ENCODE measurements at regions not wholly inside any gene's neighbourhood (a gene's known extent, or its start where the extent isn't known, plus 50 kb on each side); places are given as distances from the start of the nearest gene placed in this dataset.

DNA sequence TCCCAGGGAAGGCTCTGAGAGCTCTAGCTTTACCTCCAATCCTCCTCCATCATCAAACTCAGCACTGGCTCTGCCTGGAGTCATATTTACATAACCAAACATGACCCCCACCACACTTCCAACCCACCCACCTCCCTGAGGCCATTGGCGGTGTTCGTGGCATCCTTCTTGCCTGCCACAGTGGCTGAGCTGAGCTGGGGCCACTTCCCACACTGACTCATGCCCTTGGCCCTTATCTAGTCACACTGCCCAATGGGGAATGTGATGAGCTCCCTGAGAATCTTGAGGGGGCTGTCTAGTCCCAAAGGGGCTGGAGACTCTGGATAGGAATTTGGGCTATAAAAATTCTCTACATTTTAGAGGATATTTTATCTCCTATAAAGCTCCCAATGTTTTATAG is 230.9 kb upstream of the IRF2BP2 start (continued):
- TF ChIP-seq SRF (IDR thresholded peaks at IDR 0.05; ENCODE audit: low read depth) (no peak), YY1 (IDR thresholded peaks at IDR 0.05; ENCODE audit: extremely low read depth, insufficient replicate concordance, low read depth, low read length) (no peak)

DNA sequence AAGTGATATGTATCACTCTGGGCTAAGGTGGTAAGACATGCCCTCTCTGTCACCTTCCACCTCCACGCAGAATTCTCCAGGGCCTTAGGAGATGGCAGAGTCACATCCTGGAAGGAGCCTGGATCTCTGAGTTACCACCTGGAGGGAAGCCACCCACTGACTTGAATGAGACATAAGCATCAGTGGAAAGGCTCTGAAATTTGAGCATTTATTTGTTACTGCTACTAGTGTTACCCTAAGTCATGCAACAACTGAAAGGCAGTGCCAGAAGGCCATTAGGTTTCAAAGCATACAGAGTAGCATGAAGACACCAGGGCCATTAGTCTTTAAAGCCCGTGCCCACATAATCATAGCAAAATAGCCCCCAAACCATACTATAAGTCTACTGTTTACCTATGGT is 230.3 kb upstream of the IRF2BP2 start:
- Histone ChIP-seq H3K27ac (ENCODE audit: low read depth, low read length) (no peak overlapping the region), H3K9ac (ENCODE audit: low read length) (no peak overlapping the region), H3K36me3 (ENCODE audit: control insufficient read depth in 1 of 2, insufficient read depth in 2 of 2, low read length in 2 of 2) (no peaks in the 10 kb centered on the region), H3K9me3 (ENCODE audit: control insufficient read depth in 1 of 2, insufficient read depth in 1 of 2, low read depth in 1 of 2, low read length in 2 of 2) (no peaks in the 10 kb centered on the region), H3K4me2 (ENCODE audit: low read length) (no peak overlapping the region), H3K9me2 (ENCODE audit: insufficient read depth) (no peaks in the 10 kb centered on the region), H3K27me3 (ENCODE audit: insufficient read depth, low read length) (peaks cover 4% of the 10 kb centered on the region; the same call in 1 of the 2 replicates), H3K4me1 (ENCODE audit: control insufficient read depth in 1 of 2, insufficient read depth in 2 of 2, low read length in 2 of 2) (peaks cover 0 to 13% of the 10 kb centered on the region in 2 experiments; a peak in 2 of 4 replicates), H3K79me2 (ENCODE audit: insufficient read depth, low read length) (no peaks in the 10 kb centered on the region), H2AFZ (ENCODE audit: low read depth, low read length, poor library complexity, severe bottlenecking) (no peak overlapping the region), H4K20me1 (ENCODE audit: insufficient read depth) (no peaks in the 10 kb centered on the region), H3K4me3 (replicated peaks in 1 of 2; ENCODE audit: low read depth in 1 of 2, low read length in 2 of 2) (no peak overlapping the region)
- ATAC-seq (no peak), DNase-seq (ENCODE audit: low read depth, low spot score) (no peak)
- ChIA-PET CTCF (no interaction called here), POLR2A (no interaction called here), RAD21 (ENCODE audit: low non-redundant PET in 1 of 2, low total read pairs in 2 of 2, uncharacterized antibody in 2 of 2, unreplicated experiment in 2 of 2) (no interaction called here)
- intact Hi-C loops (cut with micrococcal nuclease), result no loop called here
- TF ChIP-seq, protein P1, sequence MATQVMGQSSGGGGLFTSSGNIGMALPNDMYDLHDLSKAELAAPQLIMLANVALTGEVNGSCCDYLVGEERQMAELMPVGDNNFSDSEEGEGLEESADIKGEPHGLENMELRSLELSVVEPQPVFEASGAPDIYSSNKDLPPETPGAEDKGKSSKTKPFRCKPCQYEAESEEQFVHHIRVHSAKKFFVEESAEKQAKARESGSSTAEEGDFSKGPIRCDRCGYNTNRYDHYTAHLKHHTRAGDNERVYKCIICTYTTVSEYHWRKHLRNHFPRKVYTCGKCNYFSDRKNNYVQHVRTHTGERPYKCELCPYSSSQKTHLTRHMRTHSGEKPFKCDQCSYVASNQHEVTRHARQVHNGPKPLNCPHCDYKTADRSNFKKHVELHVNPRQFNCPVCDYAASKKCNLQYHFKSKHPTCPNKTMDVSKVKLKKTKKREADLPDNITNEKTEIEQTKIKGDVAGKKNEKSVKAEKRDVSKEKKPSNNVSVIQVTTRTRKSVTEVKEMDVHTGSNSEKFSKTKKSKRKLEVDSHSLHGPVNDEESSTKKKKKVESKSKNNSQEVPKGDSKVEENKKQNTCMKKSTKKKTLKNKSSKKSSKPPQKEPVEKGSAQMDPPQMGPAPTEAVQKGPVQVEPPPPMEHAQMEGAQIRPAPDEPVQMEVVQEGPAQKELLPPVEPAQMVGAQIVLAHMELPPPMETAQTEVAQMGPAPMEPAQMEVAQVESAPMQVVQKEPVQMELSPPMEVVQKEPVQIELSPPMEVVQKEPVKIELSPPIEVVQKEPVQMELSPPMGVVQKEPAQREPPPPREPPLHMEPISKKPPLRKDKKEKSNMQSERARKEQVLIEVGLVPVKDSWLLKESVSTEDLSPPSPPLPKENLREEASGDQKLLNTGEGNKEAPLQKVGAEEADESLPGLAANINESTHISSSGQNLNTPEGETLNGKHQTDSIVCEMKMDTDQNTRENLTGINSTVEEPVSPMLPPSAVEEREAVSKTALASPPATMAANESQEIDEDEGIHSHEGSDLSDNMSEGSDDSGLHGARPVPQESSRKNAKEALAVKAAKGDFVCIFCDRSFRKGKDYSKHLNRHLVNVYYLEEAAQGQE (IDR thresholded peaks at IDR 0.05; ENCODE audit: low read depth), result no peak
- no peak for TF ChIP-seq YY1 (IDR thresholded peaks at IDR 0.05; ENCODE audit: extremely low read depth, insufficient replicate concordance, low read depth, low read length)
- no peak for TF ChIP-seq SP1 (IDR thresholded peaks at IDR 0.05; ENCODE audit: low read depth)
- no peak for TF ChIP-seq CEBPB (IDR thresholded peaks at IDR 0.05; ENCODE audit: low read depth)
- TF ChIP-seq JUND (IDR thresholded peaks at IDR 0.05), result no peak
- no TSS peak for BruUV-seq (replicated peaks)
